ENCODE measurements at regions not wholly inside any gene's neighbourhood (a gene's known extent, or its start where the extent isn't known, plus 50 kb on each side); places are given as distances from the start of the nearest gene placed in this dataset.
"Not testable (repeated sequence)": the region's sequence is repeated elsewhere in the genome, so short reads cannot be mapped to it uniquely, and the experiment has no call there.

DNA sequence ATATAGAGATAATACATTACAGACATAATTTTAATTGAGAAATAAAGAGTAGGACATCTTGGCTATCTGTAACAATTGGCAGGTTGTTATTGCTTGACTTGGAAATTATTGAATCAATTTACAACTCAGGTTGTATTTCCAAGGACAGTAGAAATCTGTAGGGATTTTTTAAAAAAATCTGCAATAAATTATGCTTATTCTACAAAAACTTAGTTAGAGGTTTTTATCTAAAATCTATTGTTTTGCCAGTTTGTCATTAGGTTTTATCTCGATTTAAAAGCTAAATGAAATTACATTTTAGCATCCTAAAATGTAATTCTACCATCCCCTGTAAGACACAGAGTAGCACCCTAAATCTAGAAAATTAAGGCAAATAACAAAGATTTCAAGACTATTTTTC, 408.8 kb downstream of the COL11A1 start:
- H3K36me3 ChIP-seq (replicated peaks in 1 of 2; ENCODE audit: insufficient read depth in 1 of 2, low read depth in 2 of 2), result no peaks in the 10 kb centered on the region
- H3K4me3 ChIP-seq, result no peak overlapping the region
- ATAC-seq (no peak), DNase-seq (no peak)
- H3K4me1 ChIP-seq, result no peaks in the 10 kb centered on the region
- H3K9me3 ChIP-seq, result no peaks in the 10 kb centered on the region
- intact Hi-C loops (cut with DNase I), result no loop called here
- 41 to 52% methylated on average over 1 of the region's 1 CpG for WGBS, 2 donors
- TF ChIP-seq, protein P1, sequence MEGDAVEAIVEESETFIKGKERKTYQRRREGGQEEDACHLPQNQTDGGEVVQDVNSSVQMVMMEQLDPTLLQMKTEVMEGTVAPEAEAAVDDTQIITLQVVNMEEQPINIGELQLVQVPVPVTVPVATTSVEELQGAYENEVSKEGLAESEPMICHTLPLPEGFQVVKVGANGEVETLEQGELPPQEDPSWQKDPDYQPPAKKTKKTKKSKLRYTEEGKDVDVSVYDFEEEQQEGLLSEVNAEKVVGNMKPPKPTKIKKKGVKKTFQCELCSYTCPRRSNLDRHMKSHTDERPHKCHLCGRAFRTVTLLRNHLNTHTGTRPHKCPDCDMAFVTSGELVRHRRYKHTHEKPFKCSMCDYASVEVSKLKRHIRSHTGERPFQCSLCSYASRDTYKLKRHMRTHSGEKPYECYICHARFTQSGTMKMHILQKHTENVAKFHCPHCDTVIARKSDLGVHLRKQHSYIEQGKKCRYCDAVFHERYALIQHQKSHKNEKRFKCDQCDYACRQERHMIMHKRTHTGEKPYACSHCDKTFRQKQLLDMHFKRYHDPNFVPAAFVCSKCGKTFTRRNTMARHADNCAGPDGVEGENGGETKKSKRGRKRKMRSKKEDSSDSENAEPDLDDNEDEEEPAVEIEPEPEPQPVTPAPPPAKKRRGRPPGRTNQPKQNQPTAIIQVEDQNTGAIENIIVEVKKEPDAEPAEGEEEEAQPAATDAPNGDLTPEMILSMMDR (IDR thresholded peaks at IDR 0.05), result no peak
- TF ChIP-seq POLR2A (IDR thresholded peaks at IDR 0.05), result no peak
- no peaks in the 10 kb centered on the region for H3K27me3 ChIP-seq
- no peak overlapping the region for H3K27ac ChIP-seq

DNA sequence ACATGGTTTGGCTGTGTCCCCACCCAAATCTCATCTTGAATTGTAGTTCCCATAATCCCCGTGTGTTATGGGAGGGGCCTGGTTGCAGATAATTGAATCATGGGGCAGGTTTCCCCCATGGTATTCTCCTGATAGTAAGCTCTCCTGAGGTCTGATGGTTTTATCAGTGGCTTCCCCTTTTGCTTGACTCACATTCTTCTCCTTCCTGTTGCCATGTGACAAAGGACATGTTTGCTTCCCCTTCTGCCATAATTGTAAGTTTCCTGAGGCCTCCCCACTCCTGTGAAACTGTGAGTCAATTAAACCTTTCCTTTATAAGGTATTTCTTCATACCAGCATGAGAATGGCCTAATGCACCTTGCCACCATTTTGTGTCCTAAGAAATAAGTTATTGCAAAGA, 415.0 kb downstream of the COL11A1 start:
- WGBS, 2 donors, result 40 to 43% methylated on average over 1 of the region's 1 CpG
- intact Hi-C loops (cut with DNase I), result no loop called here

DNA sequence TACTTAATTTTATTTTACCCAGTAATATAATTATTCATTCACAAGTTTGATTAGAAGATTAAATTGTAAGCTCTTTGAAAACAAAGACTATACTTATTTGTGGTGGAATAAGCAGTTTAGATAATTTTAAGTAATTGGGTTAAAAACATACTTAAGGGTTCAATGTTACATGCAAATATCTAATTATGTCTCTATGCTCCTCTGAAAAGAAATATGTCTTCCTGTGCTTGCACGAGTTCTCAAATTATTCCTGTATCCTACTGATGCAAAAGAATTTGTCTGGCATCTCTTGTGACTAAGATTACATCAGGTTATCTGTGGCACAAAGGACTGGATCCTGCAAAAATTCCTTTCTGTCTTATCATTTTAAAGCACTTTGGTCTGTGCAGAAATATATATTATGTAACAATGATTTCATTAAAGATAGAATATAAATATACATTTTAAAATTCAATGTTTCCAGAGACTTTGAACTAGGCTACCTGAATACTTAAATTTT, 416.7 kb downstream of the COL11A1 start:
- no peak for DNase-seq
- no peaks in the 10 kb centered on the region for H3K27me3 ChIP-seq
- H3K9me3 ChIP-seq, result no peaks in the 10 kb centered on the region
- no peak for ATAC-seq
- H3K27ac ChIP-seq, result no peak overlapping the region
- no peak overlapping the region for H3K4me3 ChIP-seq
- intact Hi-C loops (cut with DNase I), result no loop called here
- H3K36me3 ChIP-seq (replicated peaks in 1 of 2; ENCODE audit: insufficient read depth in 1 of 2, low read depth in 2 of 2), result no peaks in the 10 kb centered on the region
- H3K4me1 ChIP-seq, result no peaks in the 10 kb centered on the region
- TF ChIP-seq, protein P1 (IDR thresholded peaks at IDR 0.05), result no peak
- WGBS, 2 donors, result 34 to 36% methylated on average over 1 of the region's 1 CpG

More for the DNA sequence above, 415.0 kb downstream of the COL11A1 start:
- Histone ChIP-seq H3K4me3 (no peak overlapping the region), H3K4me1 (no peaks in the 10 kb centered on the region), H3K27ac (no peak overlapping the region), H3K9me3 (no peaks in the 10 kb centered on the region), H3K27me3 (no peaks in the 10 kb centered on the region), H3K36me3 (replicated peaks in 1 of 2; ENCODE audit: insufficient read depth in 1 of 2, low read depth in 2 of 2) (no peaks in the 10 kb centered on the region)
- ATAC-seq (no peak), DNase-seq (no peak)
- TF ChIP-seq, protein P1 (IDR thresholded peaks at IDR 0.05), result no peak
- no peak for TF ChIP-seq POLR2A (IDR thresholded peaks at IDR 0.05)

DNA sequence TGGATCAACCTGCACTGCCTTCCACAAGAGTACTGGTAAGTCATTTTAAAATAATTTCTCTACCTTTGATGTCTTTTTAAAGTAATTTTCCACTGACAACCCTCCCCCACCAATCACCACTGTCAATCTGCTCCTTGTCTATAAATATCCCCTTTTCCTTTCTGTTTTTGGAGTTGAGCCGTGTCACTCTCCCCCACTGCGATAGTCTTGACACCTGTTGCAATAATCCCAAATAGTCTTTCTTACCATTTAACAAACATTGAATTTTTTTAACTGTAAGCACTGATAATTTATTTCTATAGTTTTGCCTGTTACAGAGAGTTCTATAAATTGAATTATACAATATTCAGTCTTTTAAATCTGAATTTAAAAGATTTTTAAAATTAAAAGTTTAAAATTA, 420.9 kb downstream of the COL11A1 start:
- intact Hi-C loops (cut with DNase I), result no loop called here
- H3K9me3 ChIP-seq, result no peaks in the 10 kb centered on the region
- DNase-seq, result no peak
- H3K27ac ChIP-seq, result no peak overlapping the region
- 61 to 63% methylated on average over 2 of the region's 2 CpGs for WGBS, 2 donors
- TF ChIP-seq, protein P1 (IDR thresholded peaks at IDR 0.05), result no peak
- TF ChIP-seq POLR2A (IDR thresholded peaks at IDR 0.05), result no peak
- no peaks in the 10 kb centered on the region for H3K36me3 ChIP-seq (replicated peaks in 1 of 2; ENCODE audit: insufficient read depth in 1 of 2, low read depth in 2 of 2)
- H3K4me3 ChIP-seq, result no peak overlapping the region
- H3K27me3 ChIP-seq, result no peaks in the 10 kb centered on the region
- no peak for ATAC-seq
- no peaks in the 10 kb centered on the region for H3K4me1 ChIP-seq

DNA sequence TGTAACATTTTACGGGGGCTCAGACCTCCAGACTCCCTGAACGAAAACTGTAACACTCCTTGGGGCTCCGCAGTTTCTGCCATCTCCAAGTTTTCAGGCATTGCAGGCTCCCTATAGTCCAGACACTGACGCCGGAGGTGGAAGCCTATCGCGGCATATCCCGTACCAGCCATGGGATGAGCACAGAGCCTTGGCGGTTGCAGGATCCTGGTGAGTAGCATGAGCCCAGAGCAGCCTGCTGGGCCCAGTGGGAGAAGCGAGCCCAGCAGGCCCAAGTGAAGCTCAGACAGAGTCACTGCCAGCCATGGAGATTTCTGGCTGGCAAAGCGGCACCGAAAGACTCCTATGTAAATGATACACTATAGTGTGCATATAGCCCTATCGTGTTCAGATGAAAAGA, 446.8 kb downstream of the COL11A1 start:
- ATAC-seq, result no peak
- H3K4me1 ChIP-seq, result no peaks in the 10 kb centered on the region
- H3K4me3 ChIP-seq, result no peak overlapping the region
- WGBS, 2 donors, result 82 to 87% methylated on average over 11 to 13 of the region's 13 CpGs
- TF ChIP-seq, protein P1 (IDR thresholded peaks at IDR 0.05), result no peak
- no peak for TF ChIP-seq POLR2A (IDR thresholded peaks at IDR 0.05)
- intact Hi-C loops (cut with DNase I), result no loop called here
- H3K36me3 ChIP-seq (replicated peaks in 1 of 2; ENCODE audit: insufficient read depth in 1 of 2, low read depth in 2 of 2), result no peaks in the 10 kb centered on the region
- DNase-seq, result no peak
- H3K27me3 ChIP-seq, result no peaks in the 10 kb centered on the region
- no peak overlapping the region for H3K27ac ChIP-seq
- H3K9me3 ChIP-seq, result no peaks in the 10 kb centered on the region

DNA sequence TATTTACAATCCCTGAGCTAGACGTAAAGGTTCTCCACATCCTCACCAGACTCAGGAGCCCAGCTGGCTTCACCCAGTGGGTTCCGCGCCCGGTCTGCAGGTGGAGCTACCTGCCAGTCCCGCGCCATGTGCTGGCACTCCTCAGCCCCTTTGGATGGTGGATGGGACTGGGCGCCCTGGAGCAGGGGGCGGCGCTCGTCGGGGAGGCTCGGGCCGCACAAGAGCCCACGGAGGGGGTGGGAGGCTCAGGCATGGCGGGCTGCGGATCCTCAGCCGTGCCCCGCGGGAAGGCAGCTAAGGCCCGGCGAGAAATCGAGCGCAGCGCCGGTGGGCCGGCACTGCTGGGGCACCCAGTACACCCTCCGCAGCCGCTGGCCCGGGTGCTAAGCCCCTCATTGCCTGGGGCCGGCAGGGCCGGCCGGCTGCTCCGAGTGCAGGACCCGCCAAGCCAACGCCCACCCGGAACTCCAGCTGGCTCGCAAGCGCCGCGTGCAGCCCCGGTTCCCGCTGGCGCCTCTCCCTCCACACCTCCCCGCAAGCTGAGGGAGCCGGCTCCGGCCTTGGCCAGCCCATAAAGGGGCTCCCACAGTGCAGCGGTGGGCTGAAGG, 448.3 kb downstream of the COL11A1 start:
- intact Hi-C loops (cut with DNase I); H3K9me3 ChIP-seq; H3K27me3 ChIP-seq; H3K4me1 ChIP-seq; H3K36me3 ChIP-seq (replicated peaks in 1 of 2; ENCODE audit: insufficient read depth in 1 of 2, low read depth in 2 of 2); H3K27ac ChIP-seq; ATAC-seq; H3K4me3 ChIP-seq; DNase-seq: not testable (repeated sequence)
- 92 to 93% methylated on average over 19 to 46 of the region's 47 CpGs for WGBS, 2 donors

All from body of pancreas (tissue), 4 donors.